ENCODE measurements at regions not wholly inside any gene's neighbourhood (a gene's known extent, or its start where the extent isn't known, plus 50 kb on each side); places are given as distances from the start of the nearest gene placed in this dataset.

- Histone ChIP-seq H3K36me3 (replicated peaks; ENCODE audit: control insufficient read depth, insufficient read depth, low read length) (no peaks in the 10 kb centered on the region), H3K27me3 (ENCODE audit: control insufficient read depth, insufficient read depth, low read length) (no peaks in the 10 kb centered on the region), H3K4me3 (ENCODE audit: insufficient read depth, low read depth, low read length) (no peak overlapping the region)
- DNase-seq, result no peak
Observed at GRCh38 chr7:22934473-22935065, 79.4 kb downstream of the HYCC1 start.

- H3K27me3 ChIP-seq (ENCODE audit: control insufficient read depth, insufficient read depth, low read length), result no peaks in the 10 kb centered on the region
- H3K4me3 ChIP-seq (ENCODE audit: insufficient read depth, low read depth, low read length), result no peak overlapping the region
- no peak for DNase-seq
- H3K36me3 ChIP-seq (replicated peaks; ENCODE audit: control insufficient read depth, insufficient read depth, low read length), result no peaks in the 10 kb centered on the region
Observed at GRCh38 chr7:22934023-22934422, 79.9 kb downstream of the HYCC1 start.

- no peak overlapping the region for H3K4me3 ChIP-seq (ENCODE audit: insufficient read depth, low read depth, low read length)
- no peaks in the 10 kb centered on the region for H3K27me3 ChIP-seq (ENCODE audit: control insufficient read depth, insufficient read depth, low read length)
- DNase-seq, result no peak
- H3K36me3 ChIP-seq (replicated peaks; ENCODE audit: control insufficient read depth, insufficient read depth, low read length), result no peaks in the 10 kb centered on the region
Observed at GRCh38 chr7:22932896-22933295, 81.0 kb downstream of the HYCC1 start.

GRCh38 chr7:22931011-22931410, 82.9 kb downstream of the HYCC1 start:
- Histone ChIP-seq H3K27me3 (ENCODE audit: control insufficient read depth, insufficient read depth, low read length) (no peaks in the 10 kb centered on the region), H3K4me3 (ENCODE audit: insufficient read depth, low read depth, low read length) (no peak overlapping the region), H3K36me3 (replicated peaks; ENCODE audit: control insufficient read depth, insufficient read depth, low read length) (no peaks in the 10 kb centered on the region)
- DNase-seq, result no peak

- no peaks in the 10 kb centered on the region for H3K27me3 ChIP-seq (ENCODE audit: control insufficient read depth, insufficient read depth, low read length)
- H3K4me3 ChIP-seq (ENCODE audit: insufficient read depth, low read depth, low read length), result no peak overlapping the region
- H3K36me3 ChIP-seq (replicated peaks; ENCODE audit: control insufficient read depth, insufficient read depth, low read length), result no peaks in the 10 kb centered on the region
- no peak for DNase-seq
Observed at GRCh38 chr7:22922307-22922706, 91.6 kb downstream of the HYCC1 start.

- Histone ChIP-seq H3K27me3 (ENCODE audit: control insufficient read depth, insufficient read depth, low read length) (no peaks in the 10 kb centered on the region), H3K36me3 (replicated peaks; ENCODE audit: control insufficient read depth, insufficient read depth, low read length) (no peaks in the 10 kb centered on the region), H3K4me3 (ENCODE audit: insufficient read depth, low read depth, low read length) (no peak overlapping the region)
- no peak for DNase-seq
Observed at GRCh38 chr7:22921386-22922086, 92.4 kb downstream of the HYCC1 start.

- no peak for DNase-seq
- Histone ChIP-seq H3K36me3 (replicated peaks; ENCODE audit: control insufficient read depth, insufficient read depth, low read length) (no peaks in the 10 kb centered on the region), H3K27me3 (ENCODE audit: control insufficient read depth, insufficient read depth, low read length) (no peaks in the 10 kb centered on the region), H3K4me3 (ENCODE audit: insufficient read depth, low read depth, low read length) (no peak overlapping the region)
Observed at GRCh38 chr7:22920672-22921071, 93.3 kb downstream of the HYCC1 start.

- no peak for DNase-seq
- Histone ChIP-seq H3K27me3 (ENCODE audit: control insufficient read depth, insufficient read depth, low read length) (no peaks in the 10 kb centered on the region), H3K4me3 (ENCODE audit: insufficient read depth, low read depth, low read length) (no peak overlapping the region), H3K36me3 (replicated peaks; ENCODE audit: control insufficient read depth, insufficient read depth, low read length) (no peaks in the 10 kb centered on the region)
Observed at GRCh38 chr7:22913158-22913557, 90.5 kb upstream of the TOMM7 start.

GRCh38 chr7:22911889-22912288, 89.2 kb upstream of the TOMM7 start:
- no peak for DNase-seq
- Histone ChIP-seq H3K36me3 (replicated peaks; ENCODE audit: control insufficient read depth, insufficient read depth, low read length) (no peaks in the 10 kb centered on the region), H3K27me3 (ENCODE audit: control insufficient read depth, insufficient read depth, low read length) (no peaks in the 10 kb centered on the region), H3K4me3 (ENCODE audit: insufficient read depth, low read depth, low read length) (no peak overlapping the region)

GRCh38 chr7:22909917-22910316, 87.3 kb upstream of the TOMM7 start:
- Histone ChIP-seq H3K4me3 (ENCODE audit: insufficient read depth, low read depth, low read length) (no peak overlapping the region), H3K36me3 (replicated peaks; ENCODE audit: control insufficient read depth, insufficient read depth, low read length) (no peaks in the 10 kb centered on the region), H3K27me3 (ENCODE audit: control insufficient read depth, insufficient read depth, low read length) (no peaks in the 10 kb centered on the region)
- DNase-seq, result no peak

GRCh38 chr7:22907805-22908204, 85.2 kb upstream of the TOMM7 start:
- no peaks in the 10 kb centered on the region for H3K36me3 ChIP-seq (replicated peaks; ENCODE audit: control insufficient read depth, insufficient read depth, low read length)
- H3K27me3 ChIP-seq (ENCODE audit: control insufficient read depth, insufficient read depth, low read length), result no peaks in the 10 kb centered on the region
- DNase-seq, result no peak
- H3K4me3 ChIP-seq (ENCODE audit: insufficient read depth, low read depth, low read length), result no peak overlapping the region

GRCh38 chr7:22900784-22901183, 78.1 kb upstream of the TOMM7 start:
- no peak for DNase-seq
- H3K27me3 ChIP-seq (ENCODE audit: control insufficient read depth, insufficient read depth, low read length), result no peaks in the 10 kb centered on the region
- H3K36me3 ChIP-seq (replicated peaks; ENCODE audit: control insufficient read depth, insufficient read depth, low read length), result no peaks in the 10 kb centered on the region
- H3K4me3 ChIP-seq (ENCODE audit: insufficient read depth, low read depth, low read length), result no peak overlapping the region

GRCh38 chr7:22900101-22900500, 77.5 kb upstream of the TOMM7 start:
- DNase-seq, result no peak
- no peak overlapping the region for H3K4me3 ChIP-seq (ENCODE audit: insufficient read depth, low read depth, low read length)
- no peaks in the 10 kb centered on the region for H3K36me3 ChIP-seq (replicated peaks; ENCODE audit: control insufficient read depth, insufficient read depth, low read length)

GRCh38 chr7:22896917-22897316, 74.3 kb upstream of the TOMM7 start:
- no peak overlapping the region for H3K4me3 ChIP-seq (ENCODE audit: insufficient read depth, low read depth, low read length)
- H3K36me3 ChIP-seq (replicated peaks; ENCODE audit: control insufficient read depth, insufficient read depth, low read length), result no peaks in the 10 kb centered on the region
- no peaks in the 10 kb centered on the region for H3K27me3 ChIP-seq (ENCODE audit: control insufficient read depth, insufficient read depth, low read length)
- DNase-seq, result no peak

More at GRCh38 chr7:22900101-22900500, 77.5 kb upstream of the TOMM7 start:
- no peaks in the 10 kb centered on the region for H3K27me3 ChIP-seq (ENCODE audit: control insufficient read depth, insufficient read depth, low read length)

- Histone ChIP-seq H3K4me3 (ENCODE audit: insufficient read depth, low read depth, low read length) (no peak overlapping the region), H3K36me3 (replicated peaks; ENCODE audit: control insufficient read depth, insufficient read depth, low read length) (no peaks in the 10 kb centered on the region), H3K27me3 (ENCODE audit: control insufficient read depth, insufficient read depth, low read length) (no peaks in the 10 kb centered on the region)
- DNase-seq, result no peak
Observed at GRCh38 chr7:22895828-22896165, 73.1 kb upstream of the TOMM7 start.

All from H7 (cell line).